ENCODE measurements at regions not wholly inside any gene's neighbourhood (a gene's known extent, or its start where the extent isn't known, plus 50 kb on each side); places are given as distances from the start of the nearest gene placed in this dataset.

- Mint-ChIP-seq H3K9me3 (ENCODE audit: unreplicated experiment) (no peaks in the 10 kb centered on the region), H3K4me1 (ENCODE audit: unreplicated experiment) (peaks cover 2% of the 10 kb centered on the region), H3K4me3 (ENCODE audit: unreplicated experiment) (no peak overlapping the region), H3K27ac (ENCODE audit: unreplicated experiment) (no peak overlapping the region), H3K36me3 (ENCODE audit: low read depth, unreplicated experiment) (no peaks in the 10 kb centered on the region), H3K27me3 (ENCODE audit: unreplicated experiment) (no peaks in the 10 kb centered on the region)
- TF ChIP-seq CTCF (IDR thresholded peaks at IDR 0.05; ENCODE audit: unreplicated experiment): no peak
- no peak for DNase-seq (ENCODE audit: low spot score)
Observed at GRCh38 chr2:150169237-150169629, 318.2 kb downstream of the RND3 start.

- TF ChIP-seq CTCF (IDR thresholded peaks at IDR 0.05; ENCODE audit: unreplicated experiment): no peak
- no peaks in the 10 kb centered on the region for H3K27me3 Mint-ChIP-seq (ENCODE audit: unreplicated experiment)
- H3K4me3 Mint-ChIP-seq (ENCODE audit: unreplicated experiment): no peak overlapping the region
- peaks cover 2% of the 10 kb centered on the region for H3K4me1 Mint-ChIP-seq (ENCODE audit: unreplicated experiment)
- no peaks in the 10 kb centered on the region for H3K9me3 Mint-ChIP-seq (ENCODE audit: unreplicated experiment)
- no peak overlapping the region for H3K27ac Mint-ChIP-seq (ENCODE audit: unreplicated experiment)
- H3K36me3 Mint-ChIP-seq (ENCODE audit: low read depth, unreplicated experiment): no peaks in the 10 kb centered on the region
- DNase-seq (ENCODE audit: low spot score): no peak
Observed at GRCh38 chr2:150168595-150169236, 318.8 kb downstream of the RND3 start.

GRCh38 chr2:150167711-150168110 is 319.8 kb downstream of the RND3 start:
- no peaks in the 10 kb centered on the region for H3K27me3 Mint-ChIP-seq (ENCODE audit: unreplicated experiment)
- no peaks in the 10 kb centered on the region for H3K9me3 Mint-ChIP-seq (ENCODE audit: unreplicated experiment)
- no peak overlapping the region for H3K27ac Mint-ChIP-seq (ENCODE audit: unreplicated experiment)
- DNase-seq (ENCODE audit: low spot score): no peak
- no peak overlapping the region for H3K4me3 Mint-ChIP-seq (ENCODE audit: unreplicated experiment)
- no peak for TF ChIP-seq CTCF (IDR thresholded peaks at IDR 0.05; ENCODE audit: unreplicated experiment)
- H3K36me3 Mint-ChIP-seq (ENCODE audit: low read depth, unreplicated experiment): no peaks in the 10 kb centered on the region
- H3K4me1 Mint-ChIP-seq (ENCODE audit: unreplicated experiment): peaks cover 4% of the 10 kb centered on the region

GRCh38 chr2:150166313-150167051 is 321.0 kb downstream of the RND3 start:
- no peak overlapping the region for H3K27ac Mint-ChIP-seq (ENCODE audit: unreplicated experiment)
- H3K4me3 Mint-ChIP-seq (ENCODE audit: unreplicated experiment): no peak overlapping the region
- no peak for TF ChIP-seq CTCF (IDR thresholded peaks at IDR 0.05; ENCODE audit: unreplicated experiment)
- no peaks in the 10 kb centered on the region for H3K9me3 Mint-ChIP-seq (ENCODE audit: unreplicated experiment)
- no peaks in the 10 kb centered on the region for H3K27me3 Mint-ChIP-seq (ENCODE audit: unreplicated experiment)
- peaks cover 15% of the 10 kb centered on the region for H3K4me1 Mint-ChIP-seq (ENCODE audit: unreplicated experiment)
- DNase-seq (ENCODE audit: low spot score): no peak
- H3K36me3 Mint-ChIP-seq (ENCODE audit: low read depth, unreplicated experiment): no peaks in the 10 kb centered on the region

- no peak for DNase-seq (ENCODE audit: low spot score)
Observed at GRCh38 chr2:150165988-150166312, 321.5 kb downstream of the RND3 start.

More at GRCh38 chr2:150165988-150166312, 321.5 kb downstream of the RND3 start:
- no peak for TF ChIP-seq CTCF (IDR thresholded peaks at IDR 0.05; ENCODE audit: unreplicated experiment)
- H3K4me1 Mint-ChIP-seq (ENCODE audit: unreplicated experiment): peaks cover 15% of the 10 kb centered on the region
- H3K36me3 Mint-ChIP-seq (ENCODE audit: low read depth, unreplicated experiment): no peaks in the 10 kb centered on the region
- no peak overlapping the region for H3K4me3 Mint-ChIP-seq (ENCODE audit: unreplicated experiment)
- H3K9me3 Mint-ChIP-seq (ENCODE audit: unreplicated experiment): no peaks in the 10 kb centered on the region
- no peaks in the 10 kb centered on the region for H3K27me3 Mint-ChIP-seq (ENCODE audit: unreplicated experiment)
- H3K27ac Mint-ChIP-seq (ENCODE audit: unreplicated experiment): no peak overlapping the region
